Thyroid gland (tissue), 4 donors: ENCODE measurements at regions not wholly inside any gene's neighbourhood (a gene's known extent, or its start where the extent isn't known, plus 50 kb on each side); places are given as distances from the start of the nearest gene placed in this dataset.

Source experiments
- DNase-seq, 2 donors: peaks; one replicate each; pipeline ENCODE4 v3.0.0-alpha.2; 2019
- H3K27ac ChIP-seq, 3 donors: fragments of 200-600 bp; sonication (generic); 1 replicate in 2 of 3; 2 replicates in 1 of 3; pipeline ENCODE4 v1.5.1; 2016 to 2019; ENCODE audit warnings: mild to moderate bottlenecking in 1 of 3, moderate library complexity in 1 of 3
- H3K27me3 ChIP-seq: fragments of 200-600 bp; sonication (generic); one replicate; pipeline ENCODE4 v1.5.1; 2019
- H3K36me3 ChIP-seq, 2 donors: fragments of 200-600 bp; sonication (generic); one replicate each; pipeline ENCODE4 v1.5.1; 2016 to 2019
- H3K4me1 ChIP-seq, 2 donors: fragments of 200-600 bp; sonication (generic); one replicate each; pipeline ENCODE4 v1.5.1; 2017 to 2019
- H3K4me3 ChIP-seq, 3 donors: fragments of 200-600 bp; sonication (generic); replicated peaks in 1 of 3; 1 replicate in 2 of 3; 2 replicates in 1 of 3; pipeline ENCODE4 v1.5.1; 2016; ENCODE audit warnings: mild to moderate bottlenecking in 1 of 3
- H3K9me3 ChIP-seq: fragments of 200-600 bp; sonication (generic); one replicate; pipeline ENCODE4 v1.5.1; 2017
- POLR2A ChIP-seq, 2 donors: fragments of 450-650 bp; IDR thresholded peaks; one replicate each; pipeline ENCODE4 v1.6.1; 2017; ENCODE audit warnings: antibody characterized with exemption in 2 of 2, mild to moderate bottlenecking in 2 of 2, moderate library complexity in 1 of 2
- WGBS, 2 donors: methylation state at CpG; one replicate each; pipeline ENCODE4 v1.1.5; 2017; 5-methylcytosine and 5-hydroxymethylcytosine counted together
- intact Hi-C: fragments of 100-400 bp; cut with DNase I; formaldehyde crosslinking; loops from one replicate; pipeline ENCODE4 v1.15.1; 2023
- TF ChIP-seq, protein P1 (sequence below), 6 experiments: fragments of 200-600 bp in 3 of 6; fragments of 450-650 bp in 3 of 6; sonication (generic) in 3 of 6; IDR thresholded peaks; one replicate each; pipeline ENCODE4 v1.5.1; 2016 to 2019; ENCODE audit warnings: antibody characterized with exemption in 6 of 6, mild to moderate bottlenecking in 2 of 6, inconsistent platforms in 1 of 6, moderate library complexity in 1 of 6

DNA sequence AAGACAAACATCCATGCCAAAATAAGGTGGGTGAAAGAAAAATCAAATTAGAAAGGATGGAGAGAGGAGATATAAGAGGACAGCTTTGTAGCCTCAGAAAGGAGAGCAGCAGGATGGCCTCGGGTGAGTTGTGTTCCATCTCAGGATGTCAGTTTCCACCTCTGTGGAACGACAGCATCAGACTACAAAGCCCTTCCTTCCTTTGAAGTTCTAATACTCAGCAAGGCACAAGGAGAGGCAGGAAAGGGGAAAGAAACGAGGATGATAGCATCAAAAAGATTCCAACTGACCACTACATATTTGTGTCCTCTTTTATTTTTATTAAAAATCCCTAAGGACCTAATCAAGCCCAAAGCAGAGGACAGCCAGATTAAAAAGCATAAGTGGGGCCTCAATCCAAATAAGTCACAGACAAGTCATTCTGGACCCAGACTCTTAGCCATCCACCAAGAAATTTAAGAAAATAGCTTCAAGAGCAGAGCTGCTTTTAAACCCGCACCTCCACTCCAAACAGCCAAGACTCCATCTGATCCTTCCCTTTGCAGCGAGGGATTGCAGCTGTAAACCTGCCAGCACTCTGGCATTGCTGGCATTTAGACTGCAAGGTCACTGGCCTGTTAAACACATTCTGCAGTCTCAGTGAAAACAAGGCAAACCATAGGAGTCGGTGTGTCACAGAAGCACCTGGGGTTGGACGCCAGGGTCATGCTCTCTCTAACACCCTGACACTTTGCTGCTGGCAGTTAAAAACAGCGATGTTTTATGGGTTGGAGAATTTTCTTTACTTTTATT lies 314.5 kb upstream of the CHAC2 start:
- no peaks in the 10 kb centered on the region for H3K9me3 ChIP-seq
- intact Hi-C loops = no loop called here
- H3K27ac ChIP-seq = peak overlapping the region; percentile 12 to 33 (median 24)
- H3K27me3 ChIP-seq = no peaks in the 10 kb centered on the region
- TF ChIP-seq, protein P1, sequence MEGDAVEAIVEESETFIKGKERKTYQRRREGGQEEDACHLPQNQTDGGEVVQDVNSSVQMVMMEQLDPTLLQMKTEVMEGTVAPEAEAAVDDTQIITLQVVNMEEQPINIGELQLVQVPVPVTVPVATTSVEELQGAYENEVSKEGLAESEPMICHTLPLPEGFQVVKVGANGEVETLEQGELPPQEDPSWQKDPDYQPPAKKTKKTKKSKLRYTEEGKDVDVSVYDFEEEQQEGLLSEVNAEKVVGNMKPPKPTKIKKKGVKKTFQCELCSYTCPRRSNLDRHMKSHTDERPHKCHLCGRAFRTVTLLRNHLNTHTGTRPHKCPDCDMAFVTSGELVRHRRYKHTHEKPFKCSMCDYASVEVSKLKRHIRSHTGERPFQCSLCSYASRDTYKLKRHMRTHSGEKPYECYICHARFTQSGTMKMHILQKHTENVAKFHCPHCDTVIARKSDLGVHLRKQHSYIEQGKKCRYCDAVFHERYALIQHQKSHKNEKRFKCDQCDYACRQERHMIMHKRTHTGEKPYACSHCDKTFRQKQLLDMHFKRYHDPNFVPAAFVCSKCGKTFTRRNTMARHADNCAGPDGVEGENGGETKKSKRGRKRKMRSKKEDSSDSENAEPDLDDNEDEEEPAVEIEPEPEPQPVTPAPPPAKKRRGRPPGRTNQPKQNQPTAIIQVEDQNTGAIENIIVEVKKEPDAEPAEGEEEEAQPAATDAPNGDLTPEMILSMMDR (IDR thresholded peaks at IDR 0.05) = no peak
- no peak for TF ChIP-seq POLR2A (IDR thresholded peaks at IDR 0.05)
- 26 to 27% methylated on average over 8 of the region's 8 CpGs for WGBS, 2 donors
- no peaks in the 10 kb centered on the region for H3K36me3 ChIP-seq
- no peak overlapping the region for H3K4me3 ChIP-seq
- peaks cover 19% of the 10 kb centered on the region in 2 donors for H3K4me1 ChIP-seq
- DNase-seq = peak; percentile 77 to 85

DNA sequence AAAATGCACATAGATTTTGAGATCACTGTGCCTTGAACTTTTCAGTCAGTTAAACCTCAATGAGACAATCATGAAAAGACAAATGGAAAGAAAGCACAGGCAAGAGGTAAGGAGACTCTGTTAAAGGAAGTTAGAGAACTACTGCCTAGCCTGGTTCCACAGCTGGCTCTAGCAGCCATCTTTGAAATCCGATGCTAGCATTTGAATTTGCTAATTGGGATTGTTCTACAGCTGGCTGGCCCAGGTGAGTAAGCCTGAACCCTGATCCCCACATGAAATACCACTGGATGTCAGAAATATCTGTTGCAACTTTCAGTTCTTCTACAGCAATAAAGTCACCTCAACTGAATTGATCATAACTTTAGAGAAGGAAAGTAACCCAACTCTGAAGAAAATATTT lies 315.2 kb upstream of the CHAC2 start:
- Histone ChIP-seq H3K36me3 (no peaks in the 10 kb centered on the region), H3K4me3 (no peak overlapping the region), H3K4me1 (peaks cover 19% of the 10 kb centered on the region in 2 donors), H3K9me3 (no peaks in the 10 kb centered on the region), H3K27me3 (no peaks in the 10 kb centered on the region), H3K27ac (no peak overlapping the region)
- intact Hi-C loops = no loop called here
- no peak for TF ChIP-seq POLR2A (IDR thresholded peaks at IDR 0.05)
- TF ChIP-seq, protein P1 (IDR thresholded peaks at IDR 0.05) = no peak
- WGBS, 2 donors = 43 to 65% methylated on average over 1 of the region's 1 CpG
- no peak for DNase-seq

DNA sequence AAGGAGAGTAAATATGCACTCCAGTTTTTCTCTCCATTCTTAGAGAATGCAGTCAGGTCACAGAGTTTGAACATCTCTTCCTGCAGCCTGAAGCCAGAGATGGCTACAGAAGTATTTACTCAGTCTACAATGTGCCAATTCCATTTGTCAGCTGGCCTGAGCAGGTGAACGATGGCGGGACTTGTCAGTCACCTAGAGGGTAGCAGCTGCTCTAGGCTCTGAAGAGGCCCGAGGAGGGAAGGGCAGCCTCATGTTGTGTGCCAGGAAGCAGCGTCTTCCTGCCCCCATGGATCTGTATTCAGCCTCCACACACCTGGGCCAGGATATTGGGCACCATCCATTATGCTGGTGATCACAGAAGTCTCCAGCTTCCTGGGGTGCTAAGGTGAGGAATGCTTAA lies 316.7 kb upstream of the CHAC2 start:
- Histone ChIP-seq H3K4me1 (peaks cover 19% of the 10 kb centered on the region in 2 donors), H3K9me3 (no peaks in the 10 kb centered on the region), H3K36me3 (no peaks in the 10 kb centered on the region), H3K27me3 (no peaks in the 10 kb centered on the region), H3K4me3 (no peak overlapping the region), H3K27ac (no peak overlapping the region)
- DNase-seq = peak; percentile 4 to 15
- TF ChIP-seq POLR2A (IDR thresholded peaks at IDR 0.05) = no peak
- TF ChIP-seq, protein P1 (IDR thresholded peaks at IDR 0.05) = no peak
- intact Hi-C loops = no loop called here
- WGBS, 2 donors = 62 to 76% methylated on average over 4 of the region's 4 CpGs

DNA sequence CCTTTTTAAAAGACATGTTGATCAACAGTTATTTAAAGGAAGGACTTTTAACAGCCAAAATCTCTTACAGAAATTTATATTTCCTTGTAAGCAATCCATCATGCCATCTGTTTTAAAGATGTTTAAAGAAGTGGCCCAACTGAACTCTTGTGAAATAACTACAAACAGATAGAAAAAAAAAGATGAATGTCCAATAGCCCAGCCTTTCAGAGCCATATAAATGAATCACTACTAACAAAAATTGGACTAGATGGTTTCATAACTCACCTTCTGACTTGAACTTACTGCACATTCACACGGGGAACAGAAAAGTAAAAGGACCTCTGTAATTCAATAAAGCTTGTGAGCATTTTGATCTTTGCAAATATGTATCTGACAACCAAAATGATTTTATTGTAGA lies 319.0 kb upstream of the CHAC2 start:
- no peak for TF ChIP-seq POLR2A (IDR thresholded peaks at IDR 0.05)
- TF ChIP-seq, protein P1 (IDR thresholded peaks at IDR 0.05) = no peak
- WGBS, 2 donors = 81 to 84% methylated on average over 1 of the region's 1 CpG
- no peak for DNase-seq
- no peaks in the 10 kb centered on the region for H3K27me3 ChIP-seq
- H3K4me1 ChIP-seq = peaks cover 4 to 5% of the 10 kb centered on the region in 2 donors
- intact Hi-C loops = no loop called here
- H3K27ac ChIP-seq = no peak overlapping the region
- no peaks in the 10 kb centered on the region for H3K36me3 ChIP-seq
- H3K4me3 ChIP-seq = no peak overlapping the region
- H3K9me3 ChIP-seq = no peaks in the 10 kb centered on the region

DNA sequence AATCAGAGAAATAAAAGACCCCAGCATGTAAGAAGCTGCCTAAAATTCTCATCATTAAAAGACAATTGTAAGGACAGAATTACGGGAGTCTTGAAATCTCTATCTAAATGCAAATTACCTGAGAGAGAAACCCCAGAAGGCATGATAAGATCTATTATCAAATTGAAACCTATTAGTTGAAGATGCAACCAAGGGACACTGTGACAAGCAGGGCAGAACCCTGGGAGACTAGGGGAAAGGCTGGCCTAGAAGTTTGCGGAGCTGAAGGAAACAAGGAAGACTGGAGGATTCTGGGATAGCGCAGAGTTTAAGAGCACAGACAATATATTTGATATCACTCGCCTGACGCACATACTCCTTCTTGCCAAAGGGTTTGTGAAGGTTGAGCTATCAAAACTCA lies 319.5 kb upstream of the CHAC2 start:
- Histone ChIP-seq H3K9me3 (no peaks in the 10 kb centered on the region), H3K36me3 (no peaks in the 10 kb centered on the region), H3K27ac (no peak overlapping the region), H3K4me1 (peaks cover 2 to 3% of the 10 kb centered on the region in 2 donors), H3K4me3 (no peak overlapping the region), H3K27me3 (no peaks in the 10 kb centered on the region)
- no peak for DNase-seq
- no peak for TF ChIP-seq POLR2A (IDR thresholded peaks at IDR 0.05)
- TF ChIP-seq, protein P1 (IDR thresholded peaks at IDR 0.05) = no peak
- WGBS, 2 donors = 87 to 94% methylated on average over 5 of the region's 5 CpGs
- intact Hi-C loops = no loop called here
